GM23248 (cell line): ENCODE measurements at regions not wholly inside any gene's neighbourhood (a gene's known extent, or its start where the extent isn't known, plus 50 kb on each side); places are given as distances from the start of the nearest gene placed in this dataset.
"Not testable (repeated sequence)": the region's sequence is repeated elsewhere in the genome, so short reads cannot be mapped to it uniquely, and the experiment has no call there.

Experiments used
- DNase-seq: peaks from one replicate; pipeline ENCODE4 v3.0.0-alpha.2; 2015
- H2AFZ ChIP-seq: fragments of 200-600 bp; sonication (generic); 2 replicates; pipeline ENCODE4 v1.6.1; 2016; ENCODE audit warnings: antibody characterized with exemption
- H3F3A ChIP-seq: fragments of 200-600 bp; sonication (generic); 2 replicates; pipeline ENCODE4 v1.6.1; 2016; ENCODE audit warnings: mild to moderate bottlenecking, antibody characterized with exemption, mixed run types; ENCODE audit not compliant: insufficient read depth
- H3K27ac ChIP-seq: fragments of 200-600 bp; sonication (generic); 2 replicates; pipeline ENCODE4 v1.5.1; 2016; ENCODE audit warnings: mild to moderate bottlenecking
- H3K27me3 ChIP-seq: fragments of 200-600 bp; sonication (generic); replicated peaks from 2 replicates; pipeline ENCODE4 v1.6.1; 2016; ENCODE audit warnings: mild to moderate bottlenecking; ENCODE audit not compliant: insufficient read depth
- H3K36me3 ChIP-seq: fragments of 200-600 bp; sonication (generic); 2 replicates; pipeline ENCODE4 v1.6.1; 2016; ENCODE audit warnings: low read depth, mild to moderate bottlenecking
- H3K4me1 ChIP-seq: fragments of 200-600 bp; sonication (generic); 2 replicates; pipeline ENCODE4 v1.6.1; 2016; ENCODE audit warnings: mild to moderate bottlenecking; ENCODE audit not compliant: insufficient read depth
- H3K4me2 ChIP-seq: fragments of 200-600 bp; sonication (generic); one replicate; pipeline ENCODE4 v1.6.1; 2016; ENCODE audit warnings: mild to moderate bottlenecking; ENCODE audit not compliant: unreplicated experiment
- H3K4me3 ChIP-seq: fragments of 200-600 bp; sonication (generic); 2 replicates; pipeline ENCODE4 v1.5.1; 2016; ENCODE audit warnings: mild to moderate bottlenecking
- H3K79me2 ChIP-seq: fragments of 200-600 bp; sonication (generic); 2 replicates; pipeline ENCODE4 v1.6.1; 2016; ENCODE audit warnings: mild to moderate bottlenecking; ENCODE audit not compliant: insufficient read depth
- H3K9ac ChIP-seq: fragments of 200-600 bp; sonication (generic); 2 replicates; pipeline ENCODE4 v1.6.1; 2016; ENCODE audit warnings: mild to moderate bottlenecking
- H3K9me2 ChIP-seq: fragments of 200-600 bp; sonication (generic); 2 replicates; pipeline ENCODE4 v1.6.1; 2016; ENCODE audit warnings: mixed run types, mild to moderate bottlenecking, moderate library complexity; ENCODE audit not compliant: insufficient read depth
- H3K9me3 ChIP-seq: fragments of 200-600 bp; sonication (generic); one replicate; pipeline ENCODE4 v1.6.1; 2017; ENCODE audit warnings: low read depth
- H4K20me1 ChIP-seq: fragments of 200-600 bp; sonication (generic); 2 replicates; pipeline ENCODE4 v1.6.0; 2016; ENCODE audit not compliant: insufficient read depth
- EZH2 ChIP-seq: fragments of 200-600 bp; sonication (generic); IDR thresholded peaks from 2 replicates; pipeline ENCODE4 v1.6.1; 2018; ENCODE audit warnings: antibody characterized with exemption, mild to moderate bottlenecking; ENCODE audit not compliant: insufficient read depth, poor library complexity, severe bottlenecking
- EZH2phosphoT487 ChIP-seq: fragments of 200-600 bp; sonication (generic); IDR thresholded peaks from 2 replicates; pipeline ENCODE4 v1.6.1; 2018; ENCODE audit warnings: antibody characterized with exemption, moderate library complexity, mild to moderate bottlenecking, low read depth; ENCODE audit not compliant: insufficient read depth
- WGBS, 2 experiments: methylation state at CpG; one replicate each; pipeline ENCODE4 v1.1.6; 2015 to 2017; ENCODE audit warnings: low lambda C conversion rate in 2 of 2, low coverage in 1 of 2; ENCODE audit errors: missing lambda C conversion rate in 2 of 2; 5-methylcytosine and 5-hydroxymethylcytosine counted together
- in situ Hi-C: fragments of 300-500 bp; cut with MboI; formaldehyde crosslinking; loops from 2 replicates; pipeline ENCODE4 v1.15.0; 2020

DNA sequence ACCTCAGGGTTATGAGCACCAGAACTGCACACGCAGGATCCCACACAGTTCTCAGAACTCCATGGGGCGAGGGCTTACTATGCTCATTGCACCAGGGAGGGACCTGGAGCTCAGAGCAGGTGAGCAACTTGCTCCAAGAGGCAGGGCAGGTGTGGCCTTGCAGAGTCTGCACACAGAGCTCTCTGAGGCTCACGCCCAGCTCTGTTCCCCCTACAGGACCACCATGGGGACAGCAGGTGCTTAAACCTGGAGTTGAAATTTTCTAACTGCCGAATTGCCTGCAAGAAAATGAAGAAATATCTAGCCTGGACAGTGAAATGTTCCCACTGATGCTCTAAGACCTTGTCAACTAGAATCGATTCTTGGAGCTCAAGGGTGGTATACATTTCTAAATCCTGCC is 49.9 kb upstream of the MSMB start:
- H2AFZ ChIP-seq, H3K4me3 ChIP-seq, H3K9ac ChIP-seq, H4K20me1 ChIP-seq, DNase-seq, H3K9me2 ChIP-seq, H3K9me3 ChIP-seq, H3K79me2 ChIP-seq, H3K36me3 ChIP-seq, H3K27me3 ChIP-seq, in situ Hi-C loops, H3F3A ChIP-seq: not testable (repeated sequence)
- Histone ChIP-seq H3K4me2 (peak overlapping the region; percentile 42), H3K27ac (0 out of 2 replicates have a peak overlapping the region, but pooled peaks have one; percentile 30), H3K4me1 (peaks cover 14% of the 10 kb centered on the region)
- 74 to 90% methylated on average over 5 of the region's 5 CpGs for WGBS, 2 experiments

DNA sequence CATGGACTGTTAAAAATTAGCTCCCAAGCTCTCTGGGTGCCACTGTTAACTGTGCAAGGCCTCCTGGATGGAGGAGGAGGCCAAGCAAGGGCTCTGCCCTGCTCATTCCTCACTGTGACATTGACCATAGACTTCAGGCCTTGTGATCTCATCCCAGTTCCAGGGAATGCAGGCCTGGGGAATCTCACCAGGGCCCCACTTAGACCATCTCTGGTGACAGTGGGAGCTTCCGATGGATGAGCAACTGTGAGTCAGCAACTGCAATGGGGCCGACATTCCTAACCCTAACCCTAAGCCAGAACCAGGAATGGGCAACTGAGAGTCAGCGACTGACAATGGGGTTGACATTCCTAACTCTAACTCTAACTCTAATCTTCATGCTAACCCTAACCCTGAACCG is 50.4 kb upstream of the MSMB start:
- WGBS, 2 experiments = 33 to 46% methylated on average over 4 of the region's 4 CpGs
- H3K36me3 ChIP-seq = no peaks in the 10 kb centered on the region
- H3K9me3 ChIP-seq = no peaks in the 10 kb centered on the region
- H3K27ac ChIP-seq = peak overlapping the region; percentile 30; the same call in 1 of the 2 replicates
- H4K20me1 ChIP-seq = no peaks in the 10 kb centered on the region
- in situ Hi-C loops = no loop called here
- no peak overlapping the region for H3K4me3 ChIP-seq
- no peak for TF ChIP-seq EZH2phosphoT487
- no peak for TF ChIP-seq EZH2
- no peaks in the 10 kb centered on the region for H3K79me2 ChIP-seq
- no peaks in the 10 kb centered on the region for H3K9me2 ChIP-seq
- H3K4me2 ChIP-seq = peak overlapping the region; percentile 42
- H3F3A ChIP-seq = no peaks in the 10 kb centered on the region
- no peak overlapping the region for H3K9ac ChIP-seq
- H3K4me1 ChIP-seq = peaks cover 14% of the 10 kb centered on the region
- DNase-seq = peak; percentile 74
- H3K27me3 ChIP-seq = no peaks in the 10 kb centered on the region
- no peak overlapping the region for H2AFZ ChIP-seq

GRCh38 chr10:46096909-46097575 is 51.0 kb upstream of the MSMB start:
- no peaks in the 10 kb centered on the region for H3K36me3 ChIP-seq
- no peak overlapping the region for H3K9ac ChIP-seq
- H3K27ac ChIP-seq = peak overlapping the region; percentile 25; the same call in 1 of the 2 replicates
- no peaks in the 10 kb centered on the region for H4K20me1 ChIP-seq
- whole genome bisulfite sequencing, 2 experiments = 66 to 67% methylated on average over 8 of the region's 8 CpGs
- H3K79me2 ChIP-seq = no peaks in the 10 kb centered on the region
- H3K4me2 ChIP-seq = peak overlapping the region; percentile 42
- H3K4me3 ChIP-seq = no peak overlapping the region
- peaks cover 14% of the 10 kb centered on the region for H3K4me1 ChIP-seq
- in situ Hi-C loops = no loop called here
- no peaks in the 10 kb centered on the region for H3F3A ChIP-seq
- peak; percentile 5 for DNase-seq
- no peaks in the 10 kb centered on the region for H3K27me3 ChIP-seq
- H3K9me3 ChIP-seq = no peaks in the 10 kb centered on the region
- TF ChIP-seq EZH2 (no peak), EZH2phosphoT487 (no peak)
- H3K9me2 ChIP-seq = no peaks in the 10 kb centered on the region
- H2AFZ ChIP-seq = no peak overlapping the region

GRCh38 chr10:46097576-46098317 is 51.7 kb upstream of the MSMB start:
- in situ Hi-C loops = no loop called here
- Histone ChIP-seq H4K20me1 (no peaks in the 10 kb centered on the region), H3K4me1 (peaks cover 14% of the 10 kb centered on the region), H3K36me3 (no peaks in the 10 kb centered on the region), H3K4me2 (no peak overlapping the region), H3K9me2 (no peaks in the 10 kb centered on the region), H2AFZ (no peak overlapping the region), H3F3A (no peaks in the 10 kb centered on the region), H3K79me2 (no peaks in the 10 kb centered on the region), H3K9me3 (no peaks in the 10 kb centered on the region), H3K27me3 (no peaks in the 10 kb centered on the region), H3K4me3 (no peak overlapping the region), H3K27ac (no peak overlapping the region), H3K9ac (no peak overlapping the region)
- DNase-seq = no peak
- 83 to 89% methylated on average over 12 to 14 of the region's 14 CpGs for WGBS, 2 experiments
- TF ChIP-seq EZH2 (no peak), EZH2phosphoT487 (no peak)
